Epithelial cell of proximal tubule (primary cell): ENCODE measurements at regions not wholly inside any gene's neighbourhood (a gene's known extent, or its start where the extent isn't known, plus 50 kb on each side); places are given as distances from the start of the nearest gene placed in this dataset.

Experiments
- DNase-seq: peaks from one replicate; pipeline ENCODE4 v3.0.0-alpha.2; 2011; ENCODE audit warnings: low read depth
- H3K4me3 ChIP-seq: 2 replicates; pipeline ENCODE4 v1.5.1; 2011; ENCODE audit warnings: low read depth, mild to moderate bottlenecking, low read length
- CTCF ChIP-seq: conservative IDR thresholded peaks from 2 replicates; pipeline ENCODE4 v1.5.1; 2012; ENCODE audit warnings: low read depth, mild to moderate bottlenecking, low read length

GRCh38 chr20:7057611-7058010, 290.1 kb downstream of the BMP2 start:
- TF ChIP-seq CTCF, result no peak
- H3K4me3 ChIP-seq, result no peak overlapping the region
- no peak for DNase-seq

- H3K4me3 ChIP-seq, result no peak overlapping the region
- no peak for TF ChIP-seq CTCF
- DNase-seq, result no peak
Observed at GRCh38 chr20:7078804-7079203, 311.3 kb downstream of the BMP2 start.

- no peak overlapping the region for H3K4me3 ChIP-seq
- no peak for DNase-seq
- TF ChIP-seq CTCF, result no peak
Observed at GRCh38 chr20:7080472-7080871, 313.0 kb downstream of the BMP2 start.

- H3K4me3 ChIP-seq, result no peak overlapping the region
- TF ChIP-seq CTCF, result no peak
- DNase-seq, result no peak
Observed at GRCh38 chr20:7085467-7085866, 318.0 kb downstream of the BMP2 start.

- DNase-seq, result no peak
- TF ChIP-seq CTCF, result no peak
- no peak overlapping the region for H3K4me3 ChIP-seq
Observed at GRCh38 chr20:7087803-7088202, 320.3 kb downstream of the BMP2 start.

- DNase-seq, result no peak
- no peak for TF ChIP-seq CTCF
- H3K4me3 ChIP-seq, result no peak overlapping the region
Observed at GRCh38 chr20:7090001-7090400, 322.5 kb downstream of the BMP2 start.

GRCh38 chr20:7090811-7091210, 323.3 kb downstream of the BMP2 start:
- no peak overlapping the region for H3K4me3 ChIP-seq
- peak; percentile 1 for DNase-seq
- no peak for TF ChIP-seq CTCF
